ENCODE measurements at regions not wholly inside any gene's neighbourhood (a gene's known extent, or its start where the extent isn't known, plus 50 kb on each side); places are given as distances from the start of the nearest gene placed in this dataset.

DNA sequence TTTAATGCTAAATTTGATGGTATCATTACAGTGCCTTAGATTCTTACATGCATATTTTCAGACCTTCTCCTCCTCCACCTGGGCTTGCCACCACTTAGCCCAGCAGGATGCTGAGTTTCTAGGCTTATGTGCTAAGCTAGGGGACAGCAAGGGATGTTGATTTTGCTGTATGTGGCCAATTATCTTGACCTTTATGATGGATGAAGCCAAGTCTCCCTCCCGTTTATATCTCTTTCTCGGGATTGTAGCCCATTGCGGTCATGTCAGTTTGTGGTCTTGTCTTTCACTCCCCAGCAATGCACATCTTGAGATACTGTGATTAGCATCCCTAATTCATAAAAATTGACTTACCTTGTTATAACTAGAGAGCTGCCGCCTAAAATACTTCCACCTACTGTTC, 278.7 kb upstream of the SOX2 start:
- TF ChIP-seq, protein P1, sequence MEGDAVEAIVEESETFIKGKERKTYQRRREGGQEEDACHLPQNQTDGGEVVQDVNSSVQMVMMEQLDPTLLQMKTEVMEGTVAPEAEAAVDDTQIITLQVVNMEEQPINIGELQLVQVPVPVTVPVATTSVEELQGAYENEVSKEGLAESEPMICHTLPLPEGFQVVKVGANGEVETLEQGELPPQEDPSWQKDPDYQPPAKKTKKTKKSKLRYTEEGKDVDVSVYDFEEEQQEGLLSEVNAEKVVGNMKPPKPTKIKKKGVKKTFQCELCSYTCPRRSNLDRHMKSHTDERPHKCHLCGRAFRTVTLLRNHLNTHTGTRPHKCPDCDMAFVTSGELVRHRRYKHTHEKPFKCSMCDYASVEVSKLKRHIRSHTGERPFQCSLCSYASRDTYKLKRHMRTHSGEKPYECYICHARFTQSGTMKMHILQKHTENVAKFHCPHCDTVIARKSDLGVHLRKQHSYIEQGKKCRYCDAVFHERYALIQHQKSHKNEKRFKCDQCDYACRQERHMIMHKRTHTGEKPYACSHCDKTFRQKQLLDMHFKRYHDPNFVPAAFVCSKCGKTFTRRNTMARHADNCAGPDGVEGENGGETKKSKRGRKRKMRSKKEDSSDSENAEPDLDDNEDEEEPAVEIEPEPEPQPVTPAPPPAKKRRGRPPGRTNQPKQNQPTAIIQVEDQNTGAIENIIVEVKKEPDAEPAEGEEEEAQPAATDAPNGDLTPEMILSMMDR (IDR thresholded peaks at IDR 0.05; ENCODE audit: low read depth, low read length), result no peak
- TF ChIP-seq EZH2phosphoT487 (IDR thresholded peaks at IDR 0.05; ENCODE audit: low read depth), result no peak

Data from OCI-LY3 (cell line).